GM12864 (cell line): ENCODE measurements at regions not wholly inside any gene's neighbourhood (a gene's known extent, or its start where the extent isn't known, plus 50 kb on each side); places are given as distances from the start of the nearest gene placed in this dataset.
"Not testable (repeated sequence)": the region's sequence is repeated elsewhere in the genome, so short reads cannot be mapped to it uniquely, and the experiment has no call there.

Experiments used
- DNase-seq: peaks from one replicate; pipeline ENCODE4 v3.0.0-alpha.2; 2011; ENCODE audit warnings: low read depth
- H3K4me3 ChIP-seq: 2 replicates; pipeline ENCODE4 v1.5.1; 2011; ENCODE audit warnings: mild to moderate bottlenecking, low read depth, low read length, control low read depth
- TF ChIP-seq, protein P1 (sequence below): IDR thresholded peaks from 2 replicates; pipeline ENCODE4 v1.5.1; 2011; ENCODE audit warnings: low read depth, mild to moderate bottlenecking, moderate library complexity, low read length, control low read depth, inconsistent platforms; ENCODE audit errors: missing control alignments

DNA sequence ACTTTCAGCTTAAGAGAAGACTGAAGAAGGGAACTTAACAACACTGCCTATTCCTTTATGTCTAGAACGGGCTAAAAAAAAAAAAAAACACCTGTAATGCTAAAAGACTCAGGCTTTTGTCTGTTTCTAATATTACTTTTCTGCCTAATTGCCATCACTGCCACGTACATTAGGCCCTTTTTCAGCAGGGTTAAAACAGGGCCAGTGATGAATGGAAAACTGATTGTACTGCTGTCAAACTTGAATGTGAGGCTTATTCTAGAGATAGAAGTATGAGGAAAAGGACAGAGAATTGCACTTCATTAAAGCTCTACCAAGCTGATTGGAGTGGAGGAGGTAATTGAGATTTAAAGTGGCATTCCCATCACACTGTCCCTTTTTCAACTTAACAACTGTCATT lies 535.8 kb downstream of the PRKD1 start:
- TF ChIP-seq, protein P1, sequence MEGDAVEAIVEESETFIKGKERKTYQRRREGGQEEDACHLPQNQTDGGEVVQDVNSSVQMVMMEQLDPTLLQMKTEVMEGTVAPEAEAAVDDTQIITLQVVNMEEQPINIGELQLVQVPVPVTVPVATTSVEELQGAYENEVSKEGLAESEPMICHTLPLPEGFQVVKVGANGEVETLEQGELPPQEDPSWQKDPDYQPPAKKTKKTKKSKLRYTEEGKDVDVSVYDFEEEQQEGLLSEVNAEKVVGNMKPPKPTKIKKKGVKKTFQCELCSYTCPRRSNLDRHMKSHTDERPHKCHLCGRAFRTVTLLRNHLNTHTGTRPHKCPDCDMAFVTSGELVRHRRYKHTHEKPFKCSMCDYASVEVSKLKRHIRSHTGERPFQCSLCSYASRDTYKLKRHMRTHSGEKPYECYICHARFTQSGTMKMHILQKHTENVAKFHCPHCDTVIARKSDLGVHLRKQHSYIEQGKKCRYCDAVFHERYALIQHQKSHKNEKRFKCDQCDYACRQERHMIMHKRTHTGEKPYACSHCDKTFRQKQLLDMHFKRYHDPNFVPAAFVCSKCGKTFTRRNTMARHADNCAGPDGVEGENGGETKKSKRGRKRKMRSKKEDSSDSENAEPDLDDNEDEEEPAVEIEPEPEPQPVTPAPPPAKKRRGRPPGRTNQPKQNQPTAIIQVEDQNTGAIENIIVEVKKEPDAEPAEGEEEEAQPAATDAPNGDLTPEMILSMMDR = no peak
- DNase-seq = no peak
- no peak overlapping the region for H3K4me3 ChIP-seq

DNA sequence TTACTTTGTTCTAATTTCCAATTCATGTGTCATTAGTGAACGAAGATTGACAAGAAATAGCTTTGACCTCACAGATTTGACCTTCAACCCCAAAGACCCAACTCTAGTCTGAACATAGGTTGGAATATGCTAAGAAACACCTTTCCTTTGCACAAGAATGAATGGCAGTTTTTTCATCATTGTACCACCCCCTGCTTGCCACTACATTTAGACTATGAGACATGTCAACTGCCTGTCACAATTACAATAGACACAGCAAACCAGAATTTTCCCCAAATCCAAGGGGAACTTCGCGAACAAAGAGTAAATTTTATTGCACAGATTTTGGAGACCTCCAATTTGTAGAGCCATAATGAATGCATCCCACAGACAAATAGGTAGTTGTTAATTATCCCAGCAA lies 535.4 kb downstream of the PRKD1 start:
- H3K4me3 ChIP-seq = no peak overlapping the region
- no peak for DNase-seq
- TF ChIP-seq, protein P1 = no peak

DNA sequence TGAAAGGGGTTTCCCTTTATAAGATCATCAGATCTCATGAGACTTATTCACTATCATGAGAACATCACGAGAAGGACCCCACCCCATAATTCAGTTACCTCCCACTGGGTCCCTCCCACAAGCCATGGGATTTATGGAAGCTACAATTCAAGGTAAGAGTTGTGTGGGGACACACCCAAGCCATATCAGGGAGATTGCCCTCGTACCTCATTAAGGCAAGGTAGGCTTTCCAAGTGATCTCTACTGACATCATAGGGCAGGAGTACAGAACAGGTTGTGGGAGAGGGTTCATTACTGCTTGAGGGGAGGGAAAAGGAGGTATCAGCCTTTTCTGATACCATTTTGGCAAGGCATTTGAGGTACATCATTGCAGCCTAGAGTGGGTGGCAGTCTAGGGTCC lies 524.6 kb downstream of the PRKD1 start:
- no peak overlapping the region for H3K4me3 ChIP-seq
- TF ChIP-seq, protein P1 = no peak
- no peak for DNase-seq

DNA sequence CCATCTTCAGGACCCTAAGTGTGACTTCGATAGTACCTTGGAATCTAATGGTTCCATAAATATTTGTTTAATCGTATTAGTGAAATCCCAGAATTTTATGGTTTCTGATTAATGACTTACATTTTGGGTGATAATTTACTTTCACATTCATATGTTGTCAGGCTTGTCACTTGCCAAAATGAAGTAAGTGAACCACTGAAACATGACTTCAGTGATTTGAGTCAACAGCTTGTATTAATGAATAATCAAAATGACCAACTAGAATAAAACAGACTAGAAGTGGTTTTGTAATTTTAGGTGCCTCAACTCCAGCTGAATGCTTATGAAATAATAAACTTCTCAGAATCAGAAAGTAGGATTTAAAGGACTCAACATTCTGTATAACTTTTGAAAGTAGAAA lies 517.1 kb downstream of the PRKD1 start:
- TF ChIP-seq, protein P1 = no peak
- DNase-seq = no peak
- H3K4me3 ChIP-seq = no peak overlapping the region

DNA sequence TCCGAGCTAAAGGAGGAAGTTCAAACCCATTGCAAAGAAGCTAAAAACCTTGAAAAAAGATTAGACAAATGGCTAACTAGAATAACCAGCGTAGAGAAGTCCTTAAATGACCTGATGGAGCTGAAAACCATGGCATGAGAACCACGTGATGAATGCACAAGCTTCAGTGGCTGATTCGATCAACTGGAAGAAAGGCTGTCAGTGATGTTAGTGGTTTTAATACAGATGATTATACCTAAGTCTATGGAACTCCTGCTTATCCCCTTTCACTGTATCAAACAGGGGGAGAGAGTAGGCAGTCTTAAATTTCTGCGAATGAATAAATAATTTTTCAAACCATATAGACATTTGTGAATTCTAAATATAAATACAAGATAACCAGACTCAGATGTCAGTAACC lies 512.7 kb downstream of the PRKD1 start:
- not testable (repeated sequence) for DNase-seq, H3K4me3 ChIP-seq

DNA sequence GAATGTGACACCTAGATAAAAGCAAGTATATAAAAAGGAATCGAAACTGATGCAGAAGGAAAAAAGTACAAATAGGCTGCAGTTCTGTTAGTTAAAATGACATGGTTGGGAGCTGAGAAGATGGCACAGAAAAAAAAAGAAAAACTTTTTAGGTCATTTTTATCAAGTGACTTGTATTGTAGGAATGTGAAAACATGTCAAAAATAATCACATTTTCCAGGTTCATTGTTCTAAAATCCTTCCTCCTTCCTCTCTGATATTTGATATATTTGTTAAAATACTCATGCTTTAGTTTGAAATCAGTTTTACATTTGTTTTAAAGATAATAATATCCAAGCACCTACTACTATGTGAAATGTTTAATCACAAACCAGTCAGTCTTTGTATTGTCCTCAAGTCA lies 507.9 kb downstream of the PRKD1 start:
- DNase-seq = no peak
- H3K4me3 ChIP-seq = no peak overlapping the region
- TF ChIP-seq, protein P1 = no peak

DNA sequence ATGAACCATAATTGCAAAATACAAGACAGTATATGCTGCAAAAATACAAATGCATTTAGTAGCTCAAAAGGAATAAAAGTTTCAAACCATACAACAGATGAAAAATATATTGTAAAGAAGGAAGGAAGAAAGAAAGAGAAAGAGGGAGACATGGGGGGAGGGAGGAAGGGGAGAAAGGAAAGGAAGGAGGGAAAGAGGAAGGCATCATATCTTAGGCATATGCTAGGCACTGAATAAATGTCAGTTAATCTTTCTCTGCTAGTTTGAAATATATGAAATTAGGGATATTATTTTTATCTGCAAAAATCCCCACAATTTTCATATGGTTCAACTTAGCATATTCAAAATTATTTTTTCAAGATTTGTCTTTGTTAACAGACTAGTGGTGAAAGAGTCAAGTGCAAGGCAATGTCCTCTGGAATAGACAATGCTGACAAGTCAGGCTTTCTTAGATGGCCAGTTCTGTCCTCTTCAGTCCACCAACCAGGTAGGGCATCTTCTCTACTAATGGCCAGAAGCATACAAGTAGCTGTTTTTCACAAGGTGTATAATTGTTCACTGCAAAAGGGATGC lies 506.4 kb downstream of the PRKD1 start:
- TF ChIP-seq, protein P1 = no peak
- H3K4me3 ChIP-seq = no peak overlapping the region
- no peak for DNase-seq
